OCI-LY1 (cell line): ENCODE measurements at regions not wholly inside any gene's neighbourhood (a gene's known extent, or its start where the extent isn't known, plus 50 kb on each side); places are given as distances from the start of the nearest gene placed in this dataset.

Experiments
- H2AFZ ChIP-seq: fragments of 200-600 bp; sonication (generic), shearing (Covaris generic); 2 replicates; pipeline ENCODE4 v1.6.0; 2014; ENCODE audit warnings: antibody characterized with exemption, mild to moderate bottlenecking, low read length
- H3F3A ChIP-seq: fragments of 200-600 bp; sonication (generic), shearing (Covaris generic); 2 replicates; pipeline ENCODE4 v1.6.0; 2014; ENCODE audit warnings: mild to moderate bottlenecking, antibody characterized with exemption, low read length, moderate library complexity; ENCODE audit not compliant: insufficient read depth
- H3K27ac ChIP-seq: fragments of 200-600 bp; sonication (generic); 2 replicates; pipeline ENCODE4 v1.5.1; 2014; ENCODE audit warnings: low read length, mixed run types, mild to moderate bottlenecking, low read depth; ENCODE audit not compliant: poor library complexity, severe bottlenecking
- H3K27me3 ChIP-seq: fragments of 200-600 bp; sonication (generic); 2 replicates; pipeline ENCODE4 v1.6.0; 2014; ENCODE audit warnings: antibody characterized with exemption, mild to moderate bottlenecking, low read length, moderate library complexity; ENCODE audit not compliant: insufficient read depth
- H3K36me3 ChIP-seq: fragments of 200-600 bp; sonication (generic); 2 replicates; pipeline ENCODE4 v1.6.1; 2014; ENCODE audit warnings: mild to moderate bottlenecking, antibody characterized with exemption, low read length, moderate library complexity, mixed read lengths; ENCODE audit not compliant: insufficient read depth
- H3K4me1 ChIP-seq: fragments of 200-600 bp; sonication (generic); 2 replicates; pipeline ENCODE4 v1.5.1; 2014; ENCODE audit warnings: mild to moderate bottlenecking, low read length, moderate library complexity; ENCODE audit not compliant: insufficient read depth, severe bottlenecking
- H3K4me2 ChIP-seq: fragments of 200-600 bp; sonication (generic), shearing (Covaris generic); 2 replicates; pipeline ENCODE4 v1.6.1; 2014; ENCODE audit warnings: low read length
- H3K4me3 ChIP-seq: fragments of 200-600 bp; sonication (generic); 2 replicates; pipeline ENCODE4 v1.5.1; 2014; ENCODE audit warnings: low read length, low read depth, mild to moderate bottlenecking, mixed read lengths; ENCODE audit not compliant: poor library complexity, severe bottlenecking
- H3K79me2 ChIP-seq: fragments of 200-600 bp; shearing (Covaris generic); 2 replicates; pipeline ENCODE4 v1.6.1; 2016; ENCODE audit warnings: mixed run types, low read length, mixed read lengths; ENCODE audit not compliant: insufficient read depth
- H3K9ac ChIP-seq: fragments of 200-600 bp; sonication (generic), shearing (Covaris generic); 2 replicates; pipeline ENCODE4 v1.6.1; 2014; ENCODE audit warnings: mild to moderate bottlenecking, low read length, mixed read lengths
- H3K9me2 ChIP-seq: fragments of 200-600 bp; sonication (generic), shearing (Covaris generic); 2 replicates; pipeline ENCODE4 v1.6.1; 2014; ENCODE audit warnings: low read depth, mild to moderate bottlenecking, low read length, mixed read lengths
- H3K9me3 ChIP-seq: fragments of 200-600 bp; shearing (Covaris generic); 2 replicates; pipeline ENCODE4 v1.6.1; 2014; ENCODE audit warnings: low read length, mixed read lengths
- H4K20me1 ChIP-seq: fragments of 200-600 bp; sonication (generic), shearing (Covaris generic); 2 replicates; pipeline ENCODE4 v1.6.0; 2016; ENCODE audit warnings: mild to moderate bottlenecking, low read length; ENCODE audit not compliant: insufficient read depth
- CTCF ChIP-seq: fragments of 200-600 bp; sonication (generic), shearing (Covaris generic); IDR thresholded peaks from 2 replicates; pipeline ENCODE4 v1.5.1; 2017; ENCODE audit warnings: mild to moderate bottlenecking, antibody characterized with exemption, low read length, moderate library complexity, mixed read lengths
- EZH2 ChIP-seq: fragments of 200-600 bp; sonication (generic), shearing (Covaris generic); IDR thresholded peaks from 2 replicates; pipeline ENCODE4 v1.8.0; 2017; ENCODE audit warnings: borderline replicate concordance, mixed run types, mild to moderate bottlenecking, antibody characterized with exemption, low read length, moderate library complexity, mixed read lengths

- Histone ChIP-seq H3K9me3 (no peaks in the 10 kb centered on the region), H3K4me3 (no peak overlapping the region), H3K27ac (no peak overlapping the region), H3K36me3 (no peaks in the 10 kb centered on the region), H3K27me3 (no peaks in the 10 kb centered on the region), H3F3A (no peaks in the 10 kb centered on the region), H3K4me2 (no peak overlapping the region), H4K20me1 (no peaks in the 10 kb centered on the region), H3K4me1 (no peaks in the 10 kb centered on the region), H3K9me2 (no peaks in the 10 kb centered on the region), H3K9ac (no peak overlapping the region), H2AFZ (no peak overlapping the region), H3K79me2 (no peaks in the 10 kb centered on the region)
- TF ChIP-seq EZH2 (no peak), CTCF (no peak)
These were observed 91.1 kb upstream of the SLC38A4 start for GRCh38 chr12:46916796-46917419.

GRCh38 chr12:46917821-46918220 is 92.0 kb upstream of the SLC38A4 start:
- TF ChIP-seq CTCF (no peak), EZH2 (no peak)
- Histone ChIP-seq H3K36me3 (no peaks in the 10 kb centered on the region), H4K20me1 (no peaks in the 10 kb centered on the region)

DNA sequence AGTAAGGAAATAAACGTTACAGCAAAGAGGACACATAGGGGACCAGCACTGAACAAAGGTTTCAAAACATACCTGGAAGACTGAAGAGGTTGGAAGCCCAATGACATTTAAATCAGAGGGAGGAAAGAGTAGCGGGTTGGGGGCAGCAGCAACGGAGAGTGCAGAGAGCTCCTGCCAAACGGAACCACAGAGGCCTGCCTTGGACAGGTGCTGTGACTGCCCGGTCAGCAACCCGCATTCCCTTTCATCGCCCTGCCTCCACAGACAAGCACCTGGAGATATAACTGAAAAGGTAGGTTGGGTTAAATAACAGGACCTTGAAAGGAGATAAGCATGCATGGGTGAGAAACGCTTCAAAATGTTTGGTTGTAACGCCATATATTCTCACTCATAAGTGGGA is 92.8 kb upstream of the SLC38A4 start:
- Histone ChIP-seq H3K36me3 (no peaks in the 10 kb centered on the region), H3K27ac (no peak overlapping the region), H4K20me1 (no peaks in the 10 kb centered on the region), H3F3A (no peaks in the 10 kb centered on the region), H3K79me2 (no peaks in the 10 kb centered on the region), H3K4me2 (no peak overlapping the region), H3K4me3 (no peak overlapping the region), H3K9me2 (no peaks in the 10 kb centered on the region), H2AFZ (no peak overlapping the region), H3K9me3 (no peaks in the 10 kb centered on the region), H3K9ac (no peak overlapping the region), H3K4me1 (no peaks in the 10 kb centered on the region), H3K27me3 (no peaks in the 10 kb centered on the region)
- TF ChIP-seq EZH2 (no peak), CTCF (no peak)

More at GRCh38 chr12:46917821-46918220, 92.0 kb upstream of the SLC38A4 start:
- Histone ChIP-seq H3K9me2 (no peaks in the 10 kb centered on the region), H3K9ac (no peak overlapping the region), H3K4me2 (no peak overlapping the region), H3K27me3 (no peaks in the 10 kb centered on the region), H3K27ac (no peak overlapping the region), H3K9me3 (no peaks in the 10 kb centered on the region), H3K4me3 (no peak overlapping the region), H3K4me1 (no peaks in the 10 kb centered on the region), H2AFZ (no peak overlapping the region), H3K79me2 (no peaks in the 10 kb centered on the region), H3F3A (no peaks in the 10 kb centered on the region)
